ENCODE measurements at regions not wholly inside any gene's neighbourhood (a gene's known extent, or its start where the extent isn't known, plus 50 kb on each side); places are given as distances from the start of the nearest gene placed in this dataset.
"Not testable (repeated sequence)": the region's sequence is repeated elsewhere in the genome, so short reads cannot be mapped to it uniquely, and the experiment has no call there.

GRCh38 chr1:166627558-166627957 is 211.7 kb upstream of the POGK start:
- 6 to 78% (median 55%) methylated on average over 1 to 4 of the region's 4 CpGs; no CpG with 5 or more reads in 2 of the 10 experiments for WGBS, 10 experiments
- peak in 1 of 8 experiments; percentile 36 for ATAC-seq (replicated peaks in 6 of 8)
- in situ Hi-C loops (cut with MboI; ENCODE audit: low pct_unique_long_range_greater_than_20kb in 2 of 9, low sequenced_read_pairs in 9 of 9, unreplicated experiment in 9 of 9): no loop called here
- no peaks in the 10 kb centered on the region for H3K4me1 ChIP-seq (replicated peaks in 1 of 2)
- no peak overlapping the region for H3K27ac ChIP-seq
- no peak overlapping the region for H3K4me3 ChIP-seq

- ATAC-seq (replicated peaks in 6 of 8): no peak
- 25 to 100% (median 86%) methylated on average over 1 of the region's 1 CpG; no CpG with 5 or more reads in 1 of the 10 experiments for WGBS, 10 experiments
- Histone ChIP-seq H3K4me1 (replicated peaks in 1 of 2) (no peaks in the 10 kb centered on the region), H3K4me3 (no peak overlapping the region), H3K27ac (no peak overlapping the region)
- in situ Hi-C loops (cut with MboI; ENCODE audit: low pct_unique_long_range_greater_than_20kb in 2 of 9, low sequenced_read_pairs in 9 of 9, unreplicated experiment in 9 of 9): no loop called here
Observed at GRCh38 chr1:166628259-166628658, 211.0 kb upstream of the POGK start.

- H3K4me1 ChIP-seq (replicated peaks in 1 of 2): no peaks in the 10 kb centered on the region
Observed at GRCh38 chr1:166629946-166630345, 209.3 kb upstream of the POGK start.

GRCh38 chr1:166630369-166630768 is 208.9 kb upstream of the POGK start:
- H3K27ac ChIP-seq: no peak overlapping the region
- ATAC-seq (replicated peaks in 6 of 8): peak in 4 of 8 experiments; percentile 52 to 92 (median 78)
- H3K4me1 ChIP-seq (replicated peaks in 1 of 2): no peaks in the 10 kb centered on the region
- no peak overlapping the region for H3K4me3 ChIP-seq
- in situ Hi-C loops (cut with MboI; ENCODE audit: low pct_unique_long_range_greater_than_20kb in 2 of 9, low sequenced_read_pairs in 9 of 9, unreplicated experiment in 9 of 9): no loop called here
- 23 to 100% (median 60%) methylated on average over 1 to 2 of the region's 2 CpGs; no CpG with 5 or more reads in 3 of the 10 experiments for WGBS, 10 experiments

More at GRCh38 chr1:166629946-166630345, 209.3 kb upstream of the POGK start:
- peak in 4 of 8 experiments; percentile 32 to 71 (median 67) for ATAC-seq (replicated peaks in 6 of 8)
- WGBS, 10 experiments: 0 to 80% (median 13%) methylated on average over 1 of the region's 1 CpG; no CpG with 5 or more reads in 3 of the 10 experiments
- Histone ChIP-seq H3K27ac (no peak overlapping the region), H3K4me3 (no peak overlapping the region)
- in situ Hi-C loops (cut with MboI; ENCODE audit: low pct_unique_long_range_greater_than_20kb in 2 of 9, low sequenced_read_pairs in 9 of 9, unreplicated experiment in 9 of 9): no loop called here

GRCh38 chr1:166638137-166638536 is 201.1 kb upstream of the POGK start:
- Histone ChIP-seq H3K4me1 (replicated peaks in 1 of 2) (no peaks in the 10 kb centered on the region), H3K4me3 (no peak overlapping the region), H3K27ac (no peak overlapping the region)
- WGBS, 10 experiments: 0 to 100% (median 80%) methylated on average over 1 to 3 of the region's 5 CpGs; no CpG with 5 or more reads in 4 of the 10 experiments
- in situ Hi-C loops (cut with MboI; ENCODE audit: low pct_unique_long_range_greater_than_20kb in 2 of 9, low sequenced_read_pairs in 9 of 9, unreplicated experiment in 9 of 9): no loop called here
- ATAC-seq (replicated peaks in 6 of 8): no peak

- H3K4me3 ChIP-seq; in situ Hi-C loops (cut with MboI; ENCODE audit: low pct_unique_long_range_greater_than_20kb in 2 of 9, low sequenced_read_pairs in 9 of 9, unreplicated experiment in 9 of 9); H3K4me1 ChIP-seq (replicated peaks in 1 of 2); H3K27ac ChIP-seq; ATAC-seq (replicated peaks in 6 of 8): not testable (repeated sequence)
- 6 to 86% (median 64%) methylated on average over 2 of the region's 2 CpGs; no CpG with 5 or more reads in 2 of the 10 experiments for WGBS, 10 experiments
Observed at GRCh38 chr1:166657228-166657627, 182.0 kb upstream of the POGK start.

- no CpG with 5 or more reads among the region's 3 CpGs for WGBS, 10 experiments
Observed at GRCh38 chr1:166666790-166667189, 172.5 kb upstream of the POGK start.

GRCh38 chr1:166667600-166667999 is 171.7 kb upstream of the POGK start:
- not testable (repeated sequence) for ATAC-seq (replicated peaks in 6 of 8)
- WGBS, 10 experiments: 0 to 20% methylated on average over 1 of the region's 1 CpG; no CpG with 5 or more reads in 8 of the 10 experiments

More at GRCh38 chr1:166666790-166667189, 172.5 kb upstream of the POGK start:
- ATAC-seq (replicated peaks in 6 of 8); in situ Hi-C loops (cut with MboI; ENCODE audit: low pct_unique_long_range_greater_than_20kb in 2 of 9, low sequenced_read_pairs in 9 of 9, unreplicated experiment in 9 of 9); H3K4me3 ChIP-seq; H3K4me1 ChIP-seq (replicated peaks in 1 of 2); H3K27ac ChIP-seq: not testable (repeated sequence)

GRCh38 chr1:166671627-166672026 is 167.6 kb upstream of the POGK start:
- Histone ChIP-seq H3K4me3 (no peak overlapping the region), H3K4me1 (replicated peaks in 1 of 2) (no peaks in the 10 kb centered on the region), H3K27ac (no peak overlapping the region)
- ATAC-seq (replicated peaks in 6 of 8): no peak
- in situ Hi-C loops (cut with MboI; ENCODE audit: low pct_unique_long_range_greater_than_20kb in 2 of 9, low sequenced_read_pairs in 9 of 9, unreplicated experiment in 9 of 9): no loop called here
- 0 to 87% (median 81%) methylated on average over 1 to 3 of the region's 3 CpGs; no CpG with 5 or more reads in 2 of the 10 experiments for WGBS, 10 experiments

More at GRCh38 chr1:166667600-166667999, 171.7 kb upstream of the POGK start:
- in situ Hi-C loops (cut with MboI; ENCODE audit: low pct_unique_long_range_greater_than_20kb in 2 of 9, low sequenced_read_pairs in 9 of 9, unreplicated experiment in 9 of 9); H3K27ac ChIP-seq; H3K4me1 ChIP-seq (replicated peaks in 1 of 2); H3K4me3 ChIP-seq: not testable (repeated sequence)

GRCh38 chr1:166673722-166674121 is 165.6 kb upstream of the POGK start:
- WGBS, 10 experiments: 13 to 71% (median 40%) methylated on average over 1 to 2 of the region's 2 CpGs; no CpG with 5 or more reads in 3 of the 10 experiments
- Histone ChIP-seq H3K4me3 (no peak overlapping the region), H3K27ac (no peak overlapping the region), H3K4me1 (replicated peaks in 1 of 2) (no peaks in the 10 kb centered on the region)
- ATAC-seq (replicated peaks in 6 of 8): no peak
- in situ Hi-C loops (cut with MboI; ENCODE audit: low pct_unique_long_range_greater_than_20kb in 2 of 9, low sequenced_read_pairs in 9 of 9, unreplicated experiment in 9 of 9): no loop called here

GRCh38 chr1:166675213-166675612 is 164.1 kb upstream of the POGK start:
- Histone ChIP-seq H3K4me1 (replicated peaks in 1 of 2) (no peaks in the 10 kb centered on the region), H3K4me3 (no peak overlapping the region), H3K27ac (no peak overlapping the region)
- in situ Hi-C loops (cut with MboI; ENCODE audit: low pct_unique_long_range_greater_than_20kb in 2 of 9, low sequenced_read_pairs in 9 of 9, unreplicated experiment in 9 of 9): no loop called here
- 51 to 89% (median 77%) methylated on average over 3 to 5 of the region's 5 CpGs for WGBS, 10 experiments
- peak in 2 of 8 experiments; percentile 20 to 53 for ATAC-seq (replicated peaks in 6 of 8)

- H3K4me1 ChIP-seq (replicated peaks in 1 of 2): no peaks in the 10 kb centered on the region
- in situ Hi-C loops (cut with MboI; ENCODE audit: low pct_unique_long_range_greater_than_20kb in 2 of 9, low sequenced_read_pairs in 9 of 9, unreplicated experiment in 9 of 9): no loop called here
- H3K4me3 ChIP-seq: no peak overlapping the region
- no peak for ATAC-seq (replicated peaks in 6 of 8)
- H3K27ac ChIP-seq: no peak overlapping the region
Observed at GRCh38 chr1:166676981-166677380, 162.3 kb upstream of the POGK start.

- WGBS, 10 experiments: 0 to 89% (median 71%) methylated on average over 1 of the region's 1 CpG; no CpG with 5 or more reads in 1 of the 10 experiments
- Histone ChIP-seq H3K4me1 (replicated peaks in 1 of 2) (no peaks in the 10 kb centered on the region), H3K4me3 (no peak overlapping the region), H3K27ac (no peak overlapping the region)
- in situ Hi-C loops (cut with MboI; ENCODE audit: low pct_unique_long_range_greater_than_20kb in 2 of 9, low sequenced_read_pairs in 9 of 9, unreplicated experiment in 9 of 9): no loop called here
- ATAC-seq (replicated peaks in 6 of 8): no peak
Observed at GRCh38 chr1:166679369-166679768, 159.9 kb upstream of the POGK start.

- ATAC-seq (replicated peaks in 6 of 8): no peak
- WGBS, 10 experiments: 0 to 100% (median 88%) methylated on average over 1 of the region's 1 CpG; no CpG with 5 or more reads in 1 of the 10 experiments
- H3K27ac ChIP-seq: no peak overlapping the region
- no peaks in the 10 kb centered on the region for H3K4me1 ChIP-seq (replicated peaks in 1 of 2)
- no peak overlapping the region for H3K4me3 ChIP-seq
- in situ Hi-C loops (cut with MboI; ENCODE audit: low pct_unique_long_range_greater_than_20kb in 2 of 9, low sequenced_read_pairs in 9 of 9, unreplicated experiment in 9 of 9): no loop called here
Observed at GRCh38 chr1:166682588-166682987, 156.7 kb upstream of the POGK start.
